Stimulated activated naive CD8-positive, alpha-beta T cell treated with anti-CD3 and anti-CD28 coated beads, Interleukin-15, Interleukin-2, amounts not matched to agents 100 U/mL and 50 U/mL, for 24 hours (primary cell): ENCODE measurements at regions not wholly inside any gene's neighbourhood (a gene's known extent, or its start where the extent isn't known, plus 50 kb on each side); places are given as distances from the start of the nearest gene placed in this dataset.
"Not testable (repeated sequence)": the region's sequence is repeated elsewhere in the genome, so short reads cannot be mapped to it uniquely, and the experiment has no call there.

Experiments
- ATAC-seq: fragments of 150-1000 bp; cut with Tn5 transposase; one replicate; pipeline ENCODE4 v1.10.0; 2021
- DNase-seq: peaks from one replicate; pipeline ENCODE4 v3.0.0; 2021

GRCh38 chr1:243074224-243074623, 180.9 kb downstream of the CEP170 start:
- DNase-seq, ATAC-seq: not testable (repeated sequence)

GRCh38 chr1:243067056-243067455, 188.0 kb downstream of the CEP170 start:
- DNase-seq, ATAC-seq: not testable (repeated sequence)

- ATAC-seq, DNase-seq: not testable (repeated sequence)
Observed at GRCh38 chr1:243061965-243062364, 193.1 kb downstream of the CEP170 start.

- ATAC-seq, DNase-seq: not testable (repeated sequence)
Observed at GRCh38 chr1:243055510-243055909, 199.6 kb downstream of the CEP170 start.

- not testable (repeated sequence) for DNase-seq, ATAC-seq
Observed at GRCh38 chr1:243055091-243055490, 200.0 kb downstream of the CEP170 start.

- ATAC-seq, DNase-seq: not testable (repeated sequence)
Observed at GRCh38 chr1:243054681-243055080, 200.4 kb downstream of the CEP170 start.

- not testable (repeated sequence) for ATAC-seq, DNase-seq
Observed at GRCh38 chr1:243053048-243053447, 202.0 kb downstream of the CEP170 start.

GRCh38 chr1:243050613-243051012, 204.5 kb downstream of the CEP170 start:
- DNase-seq, ATAC-seq: not testable (repeated sequence)

- ATAC-seq, DNase-seq: not testable (repeated sequence)
Observed at GRCh38 chr1:243049716-243050115, 205.4 kb downstream of the CEP170 start.

GRCh38 chr1:243021365-243021764, 233.7 kb downstream of the CEP170 start:
- not testable (repeated sequence) for DNase-seq, ATAC-seq

GRCh38 chr1:243019030-243019635, 235.9 kb downstream of the CEP170 start:
- not testable (repeated sequence) for ATAC-seq
- peak; percentile 46 for DNase-seq

- not testable (repeated sequence) for ATAC-seq, DNase-seq
Observed at GRCh38 chr1:243010719-243011118, 244.4 kb downstream of the CEP170 start.

GRCh38 chr1:243001003-243001402, 254.1 kb downstream of the CEP170 start:
- not testable (repeated sequence) for DNase-seq, ATAC-seq

- DNase-seq, ATAC-seq: not testable (repeated sequence)
Observed at GRCh38 chr1:242992776-242993175, 262.3 kb downstream of the CEP170 start.

- ATAC-seq, DNase-seq: not testable (repeated sequence)
Observed at GRCh38 chr1:242985096-242985495, 270.0 kb downstream of the CEP170 start.

- not testable (repeated sequence) for ATAC-seq, DNase-seq
Observed at GRCh38 chr1:242973341-242973740, 281.7 kb downstream of the CEP170 start.

- no peak for ATAC-seq
- DNase-seq = no peak
Observed at GRCh38 chr1:242966892-242967291, 288.2 kb downstream of the CEP170 start.

GRCh38 chr1:242959397-242959796, 295.7 kb downstream of the CEP170 start:
- ATAC-seq, DNase-seq: not testable (repeated sequence)

GRCh38 chr1:242954945-242955344, 300.1 kb downstream of the CEP170 start:
- DNase-seq, ATAC-seq: not testable (repeated sequence)

- DNase-seq (no peak), ATAC-seq (no peak)
Observed at GRCh38 chr1:242946206-242946605, 308.9 kb downstream of the CEP170 start.

- ATAC-seq = not testable (repeated sequence)
- DNase-seq = peak; percentile 9
Observed at GRCh38 chr1:242936725-242937124, 318.4 kb downstream of the CEP170 start.

GRCh38 chr1:242924717-242925116, 330.4 kb downstream of the CEP170 start:
- DNase-seq, ATAC-seq: not testable (repeated sequence)

- ATAC-seq, DNase-seq: not testable (repeated sequence)
Observed at GRCh38 chr1:242923603-242924002, 331.5 kb downstream of the CEP170 start.

- ATAC-seq, DNase-seq: not testable (repeated sequence)
Observed at GRCh38 chr1:242914729-242915128, 340.4 kb downstream of the CEP170 start.
